ENCODE measurements at regions not wholly inside any gene's neighbourhood (a gene's known extent, or its start where the extent isn't known, plus 50 kb on each side); places are given as distances from the start of the nearest gene placed in this dataset.

GRCh38 chr2:177098001-177098613, 114.5 kb upstream of the HNRNPA3 start:
- Histone ChIP-seq H3K27ac (ENCODE audit: low read depth, low read length) (no peak overlapping the region), H3K9me3 (ENCODE audit: control insufficient read depth in 1 of 2, low read length in 2 of 2) (no peaks in the 10 kb centered on the region), H3K4me3 (ENCODE audit: low read depth in 1 of 2, low read length in 2 of 2) (no peak overlapping the region), H3K36me3 (ENCODE audit: control insufficient read depth in 1 of 2, insufficient read depth in 2 of 2, low read length in 2 of 2) (no peaks in the 10 kb centered on the region), H3K9ac (ENCODE audit: low read depth in 1 of 2, low read length in 2 of 2) (no peak overlapping the region), H3K27me3 (ENCODE audit: control insufficient read depth in 1 of 2, insufficient read depth in 2 of 2, low read length in 2 of 2) (no peaks in the 10 kb centered on the region), H3K4me1 (ENCODE audit: control insufficient read depth in 1 of 2, insufficient read depth in 2 of 2, low read length in 2 of 2) (no peaks in the 10 kb centered on the region)

GRCh38 chr2:177101930-177102329, 110.7 kb upstream of the HNRNPA3 start:
- Histone ChIP-seq H3K9me3 (ENCODE audit: control insufficient read depth in 1 of 2, low read length in 2 of 2) (no peaks in the 10 kb centered on the region), H3K4me3 (ENCODE audit: low read depth in 1 of 2, low read length in 2 of 2) (no peak overlapping the region), H3K4me1 (ENCODE audit: control insufficient read depth in 1 of 2, insufficient read depth in 2 of 2, low read length in 2 of 2) (no peaks in the 10 kb centered on the region), H3K27me3 (ENCODE audit: control insufficient read depth in 1 of 2, insufficient read depth in 2 of 2, low read length in 2 of 2) (no peaks in the 10 kb centered on the region), H3K36me3 (ENCODE audit: control insufficient read depth in 1 of 2, insufficient read depth in 2 of 2, low read length in 2 of 2) (no peaks in the 10 kb centered on the region), H3K27ac (ENCODE audit: low read depth, low read length) (no peak overlapping the region), H3K9ac (ENCODE audit: low read depth in 1 of 2, low read length in 2 of 2) (no peak overlapping the region)

GRCh38 chr2:177106212-177106611, 106.4 kb upstream of the HNRNPA3 start:
- Histone ChIP-seq H3K27ac (ENCODE audit: low read depth, low read length) (no peak overlapping the region), H3K9me3 (ENCODE audit: control insufficient read depth in 1 of 2, low read length in 2 of 2) (no peaks in the 10 kb centered on the region), H3K9ac (ENCODE audit: low read depth in 1 of 2, low read length in 2 of 2) (no peak overlapping the region), H3K27me3 (ENCODE audit: control insufficient read depth in 1 of 2, insufficient read depth in 2 of 2, low read length in 2 of 2) (no peaks in the 10 kb centered on the region), H3K4me3 (ENCODE audit: low read depth in 1 of 2, low read length in 2 of 2) (no peak overlapping the region), H3K36me3 (ENCODE audit: control insufficient read depth in 1 of 2, insufficient read depth in 2 of 2, low read length in 2 of 2) (no peaks in the 10 kb centered on the region), H3K4me1 (ENCODE audit: control insufficient read depth in 1 of 2, insufficient read depth in 2 of 2, low read length in 2 of 2) (no peaks in the 10 kb centered on the region)

- H3K4me3 ChIP-seq (ENCODE audit: low read depth in 1 of 2, low read length in 2 of 2) = no peak overlapping the region
- H3K27me3 ChIP-seq (ENCODE audit: control insufficient read depth in 1 of 2, insufficient read depth in 2 of 2, low read length in 2 of 2) = no peaks in the 10 kb centered on the region
- no peak overlapping the region for H3K27ac ChIP-seq (ENCODE audit: low read depth, low read length)
- no peak overlapping the region for H3K9ac ChIP-seq (ENCODE audit: low read depth in 1 of 2, low read length in 2 of 2)
- no peaks in the 10 kb centered on the region for H3K4me1 ChIP-seq (ENCODE audit: control insufficient read depth in 1 of 2, insufficient read depth in 2 of 2, low read length in 2 of 2)
- H3K36me3 ChIP-seq (ENCODE audit: control insufficient read depth in 1 of 2, insufficient read depth in 2 of 2, low read length in 2 of 2) = no peaks in the 10 kb centered on the region
- H3K9me3 ChIP-seq (ENCODE audit: control insufficient read depth in 1 of 2, low read length in 2 of 2) = no peaks in the 10 kb centered on the region
Measured at GRCh38 chr2:177108890-177109289, 103.7 kb upstream of the HNRNPA3 start.

GRCh38 chr2:177114712-177115111, 97.9 kb upstream of the HNRNPA3 start:
- H3K27me3 ChIP-seq (ENCODE audit: control insufficient read depth in 1 of 2, insufficient read depth in 2 of 2, low read length in 2 of 2) = no peaks in the 10 kb centered on the region
- no peak overlapping the region for H3K9ac ChIP-seq (ENCODE audit: low read depth in 1 of 2, low read length in 2 of 2)
- H3K9me3 ChIP-seq (ENCODE audit: control insufficient read depth in 1 of 2, low read length in 2 of 2) = no peaks in the 10 kb centered on the region
- H3K4me1 ChIP-seq (ENCODE audit: control insufficient read depth in 1 of 2, insufficient read depth in 2 of 2, low read length in 2 of 2) = no peaks in the 10 kb centered on the region
- no peak overlapping the region for H3K4me3 ChIP-seq (ENCODE audit: low read depth in 1 of 2, low read length in 2 of 2)
- no peak overlapping the region for H3K27ac ChIP-seq (ENCODE audit: low read depth, low read length)
- no peaks in the 10 kb centered on the region for H3K36me3 ChIP-seq (ENCODE audit: control insufficient read depth in 1 of 2, insufficient read depth in 2 of 2, low read length in 2 of 2)

GRCh38 chr2:177117755-177118154, 94.8 kb upstream of the HNRNPA3 start:
- no peak overlapping the region for H3K27ac ChIP-seq (ENCODE audit: low read depth, low read length)
- no peaks in the 10 kb centered on the region for H3K36me3 ChIP-seq (ENCODE audit: control insufficient read depth in 1 of 2, insufficient read depth in 2 of 2, low read length in 2 of 2)
- H3K27me3 ChIP-seq (ENCODE audit: control insufficient read depth in 1 of 2, insufficient read depth in 2 of 2, low read length in 2 of 2) = no peaks in the 10 kb centered on the region
- no peaks in the 10 kb centered on the region for H3K4me1 ChIP-seq (ENCODE audit: control insufficient read depth in 1 of 2, insufficient read depth in 2 of 2, low read length in 2 of 2)
- no peak overlapping the region for H3K9ac ChIP-seq (ENCODE audit: low read depth in 1 of 2, low read length in 2 of 2)
- H3K9me3 ChIP-seq (ENCODE audit: control insufficient read depth in 1 of 2, low read length in 2 of 2) = no peaks in the 10 kb centered on the region
- no peak overlapping the region for H3K4me3 ChIP-seq (ENCODE audit: low read depth in 1 of 2, low read length in 2 of 2)

- Histone ChIP-seq H3K27ac (ENCODE audit: low read depth, low read length) (no peak overlapping the region), H3K4me1 (ENCODE audit: control insufficient read depth in 1 of 2, insufficient read depth in 2 of 2, low read length in 2 of 2) (no peaks in the 10 kb centered on the region), H3K9ac (ENCODE audit: low read depth in 1 of 2, low read length in 2 of 2) (no peak overlapping the region), H3K9me3 (ENCODE audit: control insufficient read depth in 1 of 2, low read length in 2 of 2) (no peaks in the 10 kb centered on the region), H3K36me3 (ENCODE audit: control insufficient read depth in 1 of 2, insufficient read depth in 2 of 2, low read length in 2 of 2) (no peaks in the 10 kb centered on the region), H3K27me3 (ENCODE audit: control insufficient read depth in 1 of 2, insufficient read depth in 2 of 2, low read length in 2 of 2) (no peaks in the 10 kb centered on the region), H3K4me3 (ENCODE audit: low read depth in 1 of 2, low read length in 2 of 2) (no peak overlapping the region)
Measured at GRCh38 chr2:177118636-177119035, 94.0 kb upstream of the HNRNPA3 start.

GRCh38 chr2:177119099-177119498, 93.5 kb upstream of the HNRNPA3 start:
- Histone ChIP-seq H3K36me3 (ENCODE audit: control insufficient read depth in 1 of 2, insufficient read depth in 2 of 2, low read length in 2 of 2) (no peaks in the 10 kb centered on the region), H3K4me3 (ENCODE audit: low read depth in 1 of 2, low read length in 2 of 2) (no peak overlapping the region), H3K9ac (ENCODE audit: low read depth in 1 of 2, low read length in 2 of 2) (no peak overlapping the region), H3K9me3 (ENCODE audit: control insufficient read depth in 1 of 2, low read length in 2 of 2) (no peaks in the 10 kb centered on the region), H3K4me1 (ENCODE audit: control insufficient read depth in 1 of 2, insufficient read depth in 2 of 2, low read length in 2 of 2) (no peaks in the 10 kb centered on the region), H3K27me3 (ENCODE audit: control insufficient read depth in 1 of 2, insufficient read depth in 2 of 2, low read length in 2 of 2) (no peaks in the 10 kb centered on the region), H3K27ac (ENCODE audit: low read depth, low read length) (no peak overlapping the region)

- Histone ChIP-seq H3K9ac (ENCODE audit: low read depth in 1 of 2, low read length in 2 of 2) (no peak overlapping the region), H3K9me3 (ENCODE audit: control insufficient read depth in 1 of 2, low read length in 2 of 2) (no peaks in the 10 kb centered on the region), H3K27ac (ENCODE audit: low read depth, low read length) (no peak overlapping the region), H3K36me3 (ENCODE audit: control insufficient read depth in 1 of 2, insufficient read depth in 2 of 2, low read length in 2 of 2) (no peaks in the 10 kb centered on the region), H3K4me3 (ENCODE audit: low read depth in 1 of 2, low read length in 2 of 2) (no peak overlapping the region), H3K4me1 (ENCODE audit: control insufficient read depth in 1 of 2, insufficient read depth in 2 of 2, low read length in 2 of 2) (no peaks in the 10 kb centered on the region), H3K27me3 (ENCODE audit: control insufficient read depth in 1 of 2, insufficient read depth in 2 of 2, low read length in 2 of 2) (no peaks in the 10 kb centered on the region)
Measured at GRCh38 chr2:177123048-177123447, 89.5 kb upstream of the HNRNPA3 start.

- Histone ChIP-seq H3K27me3 (ENCODE audit: control insufficient read depth in 1 of 2, insufficient read depth in 2 of 2, low read length in 2 of 2) (no peaks in the 10 kb centered on the region), H3K9ac (ENCODE audit: low read depth in 1 of 2, low read length in 2 of 2) (no peak overlapping the region), H3K4me1 (ENCODE audit: control insufficient read depth in 1 of 2, insufficient read depth in 2 of 2, low read length in 2 of 2) (no peaks in the 10 kb centered on the region), H3K9me3 (ENCODE audit: control insufficient read depth in 1 of 2, low read length in 2 of 2) (no peaks in the 10 kb centered on the region), H3K36me3 (ENCODE audit: control insufficient read depth in 1 of 2, insufficient read depth in 2 of 2, low read length in 2 of 2) (no peaks in the 10 kb centered on the region), H3K27ac (ENCODE audit: low read depth, low read length) (no peak overlapping the region), H3K4me3 (ENCODE audit: low read depth in 1 of 2, low read length in 2 of 2) (no peak overlapping the region)
Measured at GRCh38 chr2:177124371-177124770, 88.2 kb upstream of the HNRNPA3 start.

GRCh38 chr2:177127821-177128220, 84.8 kb upstream of the HNRNPA3 start:
- H3K27ac ChIP-seq (ENCODE audit: low read depth, low read length) = no peak overlapping the region
- no peaks in the 10 kb centered on the region for H3K36me3 ChIP-seq (ENCODE audit: control insufficient read depth in 1 of 2, insufficient read depth in 2 of 2, low read length in 2 of 2)
- no peak overlapping the region for H3K4me3 ChIP-seq (ENCODE audit: low read depth in 1 of 2, low read length in 2 of 2)
- H3K9me3 ChIP-seq (ENCODE audit: control insufficient read depth in 1 of 2, low read length in 2 of 2) = no peaks in the 10 kb centered on the region
- no peak overlapping the region for H3K9ac ChIP-seq (ENCODE audit: low read depth in 1 of 2, low read length in 2 of 2)
- no peaks in the 10 kb centered on the region for H3K27me3 ChIP-seq (ENCODE audit: control insufficient read depth in 1 of 2, insufficient read depth in 2 of 2, low read length in 2 of 2)
- H3K4me1 ChIP-seq (ENCODE audit: control insufficient read depth in 1 of 2, insufficient read depth in 2 of 2, low read length in 2 of 2) = peaks cover 0 to 7% of the 10 kb centered on the region in 2 donors

Data from duodenal mucosa (tissue), 2 donors.